ENCODE measurements at regions not wholly inside any gene's neighbourhood (a gene's known extent, or its start where the extent isn't known, plus 50 kb on each side); places are given as distances from the start of the nearest gene placed in this dataset.

DNA sequence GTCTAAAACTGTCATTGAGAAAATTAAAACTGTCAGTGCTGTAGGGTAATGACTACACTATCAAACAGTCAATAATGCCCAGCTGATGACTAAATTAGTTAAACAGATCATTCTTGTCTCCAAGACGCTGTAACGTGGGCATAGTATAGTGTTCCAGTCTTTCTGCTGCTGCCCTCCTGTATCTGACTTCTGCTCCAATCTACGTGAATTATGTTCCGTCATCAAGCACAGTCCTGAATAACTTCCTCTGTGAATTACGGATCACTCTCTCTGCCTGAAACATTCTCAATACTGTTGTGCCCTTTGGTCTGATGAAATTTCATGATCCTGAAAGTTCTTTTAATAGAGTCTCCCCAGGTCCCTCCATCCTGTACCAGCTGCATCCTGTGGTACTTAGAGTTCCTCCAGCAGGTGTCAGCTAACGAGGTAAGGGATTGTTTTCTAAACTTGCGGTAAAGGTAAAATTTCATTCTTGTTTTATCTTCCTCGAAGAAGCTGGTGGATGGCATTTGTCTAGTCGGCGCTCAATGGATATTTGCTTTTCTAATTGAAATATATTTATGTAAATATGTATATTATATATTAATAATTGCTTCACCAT lies 393.5 kb upstream of the ADARB2 start:
- no peak for DNase-seq

GRCh38 chr10:2128991-2129390 lies 391.7 kb upstream of the ADARB2 start:
- DNase-seq, result no peak

- no peak for DNase-seq
These were observed 386.8 kb upstream of the ADARB2 start for GRCh38 chr10:2124135-2124534.

GRCh38 chr10:2122431-2123124 lies 385.3 kb upstream of the ADARB2 start:
- DNase-seq, result no peak

GRCh38 chr10:2121929-2122328 lies 384.6 kb upstream of the ADARB2 start:
- DNase-seq, result no peak

DNA sequence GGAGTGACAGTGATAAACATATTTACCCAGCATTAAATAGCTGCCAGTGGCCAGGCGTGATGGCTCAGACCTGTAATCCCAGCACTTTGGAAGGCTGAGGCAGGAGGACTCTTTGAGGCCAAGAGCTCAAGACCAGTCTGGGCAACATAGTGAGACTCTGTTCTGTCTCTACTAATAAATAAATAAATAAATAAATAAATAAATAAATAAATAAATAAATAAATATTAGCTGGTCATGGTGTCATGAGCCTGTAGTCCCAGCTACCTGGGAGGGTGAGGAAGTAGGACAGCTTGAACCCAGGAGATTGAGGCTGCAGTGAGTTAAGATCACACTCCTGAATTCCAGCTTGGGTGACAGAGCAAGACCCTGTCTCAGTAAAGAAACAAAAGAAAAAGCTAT lies 384.0 kb upstream of the ADARB2 start:
- DNase-seq, result no peak

DNA sequence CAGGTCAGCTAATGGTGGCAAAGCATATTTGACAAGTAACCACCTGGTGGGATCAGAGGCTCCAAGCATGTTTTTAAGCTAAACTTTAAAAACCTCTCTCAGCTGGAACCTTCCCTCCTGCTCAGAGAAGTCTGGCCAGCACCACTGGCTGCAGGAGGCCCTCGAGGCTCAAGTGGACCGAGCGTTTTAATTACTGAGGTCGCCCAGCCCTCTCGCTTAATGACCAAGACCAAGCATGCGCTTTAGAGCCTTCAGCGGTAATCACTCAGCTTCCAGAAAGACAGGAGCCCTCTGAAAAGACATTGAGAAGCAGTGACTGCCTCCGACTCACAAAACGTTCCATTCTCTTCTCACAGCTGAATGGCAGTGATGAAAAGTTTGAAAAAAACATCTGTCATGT lies 383.4 kb upstream of the ADARB2 start:
- peak; percentile 70 for DNase-seq

GRCh38 chr10:2119316-2119715 lies 382.0 kb upstream of the ADARB2 start:
- peak; percentile 71 for DNase-seq

DNA sequence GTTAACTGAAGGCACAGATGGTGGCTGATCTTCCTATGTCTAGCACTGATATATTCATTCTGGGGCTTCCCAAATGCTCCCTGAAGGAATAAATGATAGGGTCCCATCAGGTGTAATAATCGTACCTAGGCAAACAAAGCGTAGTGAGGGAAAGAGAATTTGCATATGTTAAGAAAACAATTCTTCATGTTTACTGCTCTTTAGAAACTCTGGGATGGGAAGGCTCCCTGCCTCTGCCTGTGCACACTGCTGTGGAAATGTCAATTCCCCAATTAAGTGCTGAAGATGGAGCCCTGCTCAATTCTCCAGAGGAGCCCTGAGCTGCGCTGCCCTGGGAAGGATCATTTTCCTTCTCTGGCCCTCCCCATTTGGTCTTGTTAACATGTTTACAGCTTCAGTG lies 380.9 kb upstream of the ADARB2 start:
- no peak for DNase-seq

GRCh38 chr10:2117641-2118040 lies 380.3 kb upstream of the ADARB2 start:
- no peak for DNase-seq

GRCh38 chr10:2111965-2112364 lies 374.6 kb upstream of the ADARB2 start:
- peak; percentile 98 for DNase-seq

- no peak for DNase-seq
These were observed 371.2 kb upstream of the ADARB2 start for GRCh38 chr10:2108496-2108895.

DNA sequence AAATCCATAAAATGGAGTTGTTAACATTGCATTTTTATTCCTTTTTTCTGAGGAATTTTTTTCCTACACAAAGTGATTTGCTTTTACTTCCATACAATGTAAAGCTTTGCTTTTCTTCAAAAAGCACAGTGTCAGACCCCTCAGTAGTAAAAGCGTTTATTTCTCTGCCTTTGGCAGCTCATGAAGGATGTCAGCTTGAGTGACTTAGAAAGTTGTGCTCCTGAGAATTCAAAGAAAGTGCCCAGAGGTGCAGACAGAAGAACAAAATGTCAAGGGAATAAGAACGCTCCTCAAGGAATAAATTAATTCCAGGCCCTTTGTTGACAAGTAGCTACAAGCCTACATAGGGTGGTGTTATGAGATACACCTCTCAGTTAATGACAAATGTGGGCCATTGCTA lies 369.3 kb upstream of the ADARB2 start:
- no peak for DNase-seq

GRCh38 chr10:2099321-2099720 lies 362.0 kb upstream of the ADARB2 start:
- DNase-seq, result no peak

DNA sequence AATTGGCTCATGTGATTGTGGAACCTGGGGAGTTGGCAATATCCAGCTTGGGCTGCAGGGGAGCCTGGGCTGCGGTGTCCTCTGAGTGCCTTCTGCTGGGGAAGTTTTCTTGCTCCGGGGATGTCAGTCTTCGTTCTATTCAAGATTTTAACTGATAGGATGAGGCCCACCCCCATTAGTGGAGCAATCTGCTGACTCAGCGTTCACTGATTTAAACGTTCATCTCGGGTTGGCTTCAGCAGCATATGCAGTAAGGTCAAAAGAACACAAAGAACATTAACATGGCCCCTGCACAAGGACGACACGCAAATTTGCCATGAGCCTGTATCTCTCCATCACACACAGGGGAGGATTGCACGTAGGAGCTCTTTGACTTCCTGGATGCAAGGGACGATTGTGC lies 360.6 kb upstream of the ADARB2 start:
- DNase-seq, result no peak

GRCh38 chr10:2094171-2094570 lies 356.8 kb upstream of the ADARB2 start:
- DNase-seq, result no peak

DNA sequence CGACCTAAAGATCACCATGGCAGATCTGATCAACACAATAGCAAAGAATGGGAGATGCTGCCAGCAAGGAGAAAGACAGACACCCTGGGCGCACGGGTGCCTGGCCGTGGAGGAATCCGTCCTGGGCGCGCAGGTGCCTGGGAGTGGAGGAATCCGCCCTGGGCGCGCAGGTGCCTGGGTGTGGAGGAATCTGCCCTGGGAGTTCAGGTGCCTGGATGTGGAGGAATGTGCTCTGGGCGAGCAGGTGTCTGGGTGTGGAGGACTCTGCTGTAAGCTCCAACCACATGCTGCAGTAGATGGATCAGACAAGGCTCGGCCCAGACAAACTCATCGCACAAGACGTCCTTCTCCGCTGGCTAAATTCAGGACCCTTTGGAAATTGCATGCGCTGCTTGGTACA lies 346.3 kb upstream of the ADARB2 start:
- no peak for DNase-seq

DNA sequence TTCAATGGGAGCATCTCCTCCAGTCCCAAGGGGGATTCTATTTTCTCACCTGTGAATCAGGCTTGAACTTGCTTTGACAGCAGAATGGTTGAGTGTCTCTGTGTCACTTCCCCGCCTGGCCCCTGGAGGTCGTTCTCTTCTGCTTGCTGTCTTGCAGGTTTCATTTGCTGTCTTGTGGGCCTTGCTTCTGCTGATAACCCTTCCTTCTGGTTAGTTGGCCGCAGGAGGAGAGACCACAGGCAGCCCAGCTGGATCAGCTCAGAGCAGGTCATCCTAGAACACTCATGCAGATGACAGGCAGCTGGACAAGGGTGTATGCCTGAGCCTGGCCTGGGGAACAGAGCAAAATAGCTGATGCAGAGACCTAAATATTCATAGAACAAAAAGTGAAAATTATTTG lies 344.2 kb upstream of the ADARB2 start:
- DNase-seq, result peak; percentile 78

GRCh38 chr10:2079603-2080078 lies 342.3 kb upstream of the ADARB2 start:
- DNase-seq, result no peak

GRCh38 chr10:2077231-2077630 lies 339.9 kb upstream of the ADARB2 start:
- no peak for DNase-seq

- no peak for DNase-seq
These were observed 339.2 kb upstream of the ADARB2 start for GRCh38 chr10:2076528-2076927.

DNA sequence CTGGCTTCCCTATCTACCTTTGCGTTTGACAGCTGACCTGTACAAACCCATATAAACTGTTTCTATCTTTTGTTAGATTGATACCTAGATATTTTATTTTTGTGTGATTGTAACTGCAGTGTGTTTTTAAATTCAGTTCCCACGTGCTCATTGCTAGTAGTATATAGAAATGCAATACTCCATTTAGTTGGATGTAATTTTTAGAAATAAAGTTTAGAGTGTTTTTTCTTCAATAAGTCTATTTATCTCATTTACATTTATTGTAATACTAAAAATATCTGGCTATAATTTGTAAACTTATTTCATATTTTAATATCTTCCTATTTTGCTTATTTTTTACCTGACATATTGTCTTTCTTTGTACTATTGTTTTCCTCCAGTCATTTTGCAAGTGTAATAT lies 329.7 kb upstream of the ADARB2 start:
- DNase-seq, result no peak

DNA sequence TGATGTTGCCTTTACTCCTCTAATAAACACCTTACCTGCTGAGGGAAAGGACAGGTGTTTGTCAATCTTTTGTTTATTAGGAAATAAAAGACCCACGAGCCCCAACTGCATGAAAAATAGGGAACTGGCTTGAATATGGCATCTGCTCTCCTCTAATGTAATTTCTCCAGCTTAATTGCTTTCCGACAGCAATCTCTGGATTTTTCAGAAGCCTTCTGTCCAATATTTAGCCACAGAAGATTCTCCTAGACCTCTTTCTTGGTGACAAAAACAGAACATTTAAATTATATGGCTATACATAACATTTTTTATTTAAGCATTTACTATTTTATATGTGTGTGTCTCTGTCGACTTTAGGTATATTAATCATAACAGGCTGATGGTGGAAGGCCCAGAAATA lies 317.4 kb upstream of the ADARB2 start:
- DNase-seq, result no peak

DNA sequence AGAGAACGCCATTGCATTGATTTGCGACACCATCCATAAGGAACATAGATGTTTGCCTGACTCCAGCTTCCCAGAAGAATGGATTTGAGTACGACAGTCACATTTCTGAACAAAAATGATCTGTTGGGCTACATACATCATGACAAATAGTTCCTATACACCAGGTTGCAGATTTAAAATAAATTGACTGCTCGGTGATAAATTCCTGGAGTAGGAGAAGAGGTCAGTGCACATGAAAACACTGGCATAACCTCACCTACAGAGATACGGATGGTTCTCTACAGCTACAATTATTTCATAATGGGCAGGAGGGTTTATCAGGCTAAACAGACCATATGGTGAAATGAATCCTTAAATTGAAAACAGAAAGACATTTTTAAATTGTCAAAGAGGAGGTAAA lies 316.5 kb upstream of the ADARB2 start:
- no peak for DNase-seq

GRCh38 chr10:2051108-2051507 lies 313.8 kb upstream of the ADARB2 start:
- no peak for DNase-seq

Data from islet precursor cell (in vitro differentiated cells).